GM21723 (cell line): ENCODE measurements at regions not wholly inside any gene's neighbourhood (a gene's known extent, or its start where the extent isn't known, plus 50 kb on each side); places are given as distances from the start of the nearest gene placed in this dataset.
A peak's percentile ranks its signal among the peaks of the same experiment; 100 is the strongest.

Source experiments
- ATAC-seq: cut with Tn5 transposase; IDR thresholded peaks from one replicate; pipeline ENCODE4 v1.9.1; 2021; ENCODE audit warnings: mild to moderate bottlenecking, moderate library complexity; ENCODE audit not compliant: unreplicated experiment

- no peak for ATAC-seq
Measured at GRCh38 chr22:19620742-19621371, 93.4 kb upstream of the SEPTIN5 start.

DNA sequence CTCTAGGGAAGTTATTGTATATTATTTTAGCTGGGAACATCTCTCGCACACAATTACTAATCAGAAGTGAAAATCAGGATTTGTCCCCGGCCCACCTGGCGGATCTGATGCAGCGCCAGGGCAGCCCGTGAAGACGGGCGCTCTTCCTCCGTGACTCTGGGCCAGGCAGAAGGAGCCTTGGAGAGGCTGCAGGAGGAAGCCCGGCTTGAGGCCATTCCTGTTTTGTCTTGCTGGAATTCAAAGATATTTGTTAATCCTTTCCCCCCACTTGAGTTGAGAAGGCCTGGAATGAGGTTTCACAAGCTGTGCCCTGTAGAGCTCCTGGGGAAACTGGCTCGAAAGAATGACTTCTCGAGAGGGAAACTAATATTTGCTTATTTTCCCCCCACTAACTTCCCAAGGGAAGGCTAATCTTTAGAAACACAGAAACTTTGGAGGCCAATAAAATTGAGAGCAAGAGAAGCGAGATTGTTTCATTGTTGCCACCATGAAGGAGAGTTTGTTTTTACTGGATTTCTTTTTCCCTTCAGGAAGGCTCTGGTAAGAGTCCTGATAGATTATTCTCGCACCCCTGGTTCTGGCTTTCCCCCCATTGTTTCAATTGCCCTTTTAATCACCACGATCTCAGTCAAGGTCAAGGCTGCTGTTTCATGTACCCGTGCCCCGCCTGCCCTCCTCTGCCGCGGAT is 92.8 kb upstream of the SEPTIN5 start:
- no peak for ATAC-seq

- ATAC-seq = peak; percentile 55
Measured at GRCh38 chr22:19622061-19622441, 92.3 kb upstream of the SEPTIN5 start.

- no peak for ATAC-seq
Measured at GRCh38 chr22:19625331-19626041, 88.8 kb upstream of the SEPTIN5 start.

DNA sequence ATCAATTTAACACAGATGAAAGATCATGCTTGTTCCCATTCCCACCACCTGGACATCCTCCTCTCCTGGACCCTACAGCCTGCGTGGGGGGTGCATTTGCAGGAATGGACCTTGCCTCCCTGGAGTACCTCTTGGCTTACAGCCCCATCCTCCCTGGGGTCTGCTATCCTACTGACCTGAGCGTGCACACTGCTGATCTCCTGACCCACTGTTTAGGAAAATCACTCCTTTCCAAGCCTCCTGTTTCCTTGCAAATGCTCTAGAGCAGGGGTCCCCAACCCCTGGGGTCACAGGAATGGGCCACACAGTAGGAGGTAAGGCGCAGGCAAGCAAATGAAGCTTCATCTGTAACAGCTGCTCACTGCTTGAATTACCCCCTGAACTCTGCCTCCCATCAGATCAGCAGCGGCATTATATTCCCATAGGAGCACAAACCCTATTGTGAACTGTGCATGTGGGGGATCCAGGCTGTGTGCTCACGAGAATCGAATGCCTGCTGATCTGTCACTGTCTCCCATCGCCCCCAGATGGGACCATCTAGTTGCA is 88.2 kb upstream of the SEPTIN5 start:
- ATAC-seq = no peak

DNA sequence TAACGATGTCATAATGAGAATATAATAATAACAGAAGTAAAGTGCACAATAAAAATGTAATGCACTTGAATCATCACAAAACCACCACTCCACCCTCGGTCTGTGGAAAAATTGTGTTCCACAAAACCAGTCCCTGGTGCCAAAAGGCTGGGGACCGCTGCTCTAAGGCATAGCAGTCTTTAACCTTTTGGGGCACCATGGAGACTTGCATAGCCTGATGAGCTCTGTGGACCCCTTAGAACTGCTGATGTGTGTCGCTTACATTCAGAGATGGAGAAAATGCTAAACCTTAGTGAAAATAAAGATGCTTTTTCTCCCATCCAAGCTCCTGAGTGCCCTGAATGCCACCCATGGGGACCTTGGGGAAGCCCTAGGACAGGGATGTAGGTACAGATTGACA is 87.6 kb upstream of the SEPTIN5 start:
- ATAC-seq = no peak

DNA sequence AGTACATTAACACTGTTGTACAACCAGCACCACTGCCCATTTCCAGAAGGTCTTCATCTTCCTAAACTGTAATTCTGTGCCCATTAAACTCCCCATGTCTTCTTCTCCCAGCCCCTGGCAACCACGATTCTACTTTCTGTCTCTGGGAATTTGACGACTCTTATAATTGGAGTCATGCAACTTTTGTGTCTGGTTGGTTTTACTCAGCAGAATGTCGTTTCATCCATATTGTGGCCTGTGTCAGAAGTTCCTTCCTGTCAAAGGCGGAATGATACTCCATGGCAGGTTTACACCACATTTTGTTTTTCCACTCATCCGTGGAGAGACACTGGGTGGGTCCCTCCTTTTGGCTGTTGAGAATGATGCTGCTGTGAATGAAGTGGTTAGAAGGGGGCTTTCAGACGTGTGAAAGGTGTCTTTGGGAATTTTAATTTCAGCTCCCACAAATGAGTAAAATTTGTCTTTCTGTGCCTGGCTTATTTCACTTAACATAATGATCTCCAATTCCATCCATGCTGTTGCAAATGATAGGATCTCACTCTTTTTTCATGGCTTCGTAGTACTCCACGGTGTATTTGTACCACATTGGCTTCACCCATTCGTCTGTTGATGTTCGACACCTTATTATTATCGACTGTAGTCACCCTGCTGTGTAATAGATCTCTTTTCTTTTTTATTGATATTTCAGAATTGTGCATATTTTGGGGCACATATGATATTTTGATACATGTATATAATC is 86.1 kb upstream of the SEPTIN5 start:
- ATAC-seq = no peak

- no peak for ATAC-seq
Measured at GRCh38 chr22:19629331-19629719, 85.0 kb upstream of the SEPTIN5 start.

GRCh38 chr22:19629720-19630419 is 84.4 kb upstream of the SEPTIN5 start:
- no peak for ATAC-seq

- ATAC-seq = no peak
Measured at GRCh38 chr22:19630614-19631013, 83.7 kb upstream of the SEPTIN5 start.

DNA sequence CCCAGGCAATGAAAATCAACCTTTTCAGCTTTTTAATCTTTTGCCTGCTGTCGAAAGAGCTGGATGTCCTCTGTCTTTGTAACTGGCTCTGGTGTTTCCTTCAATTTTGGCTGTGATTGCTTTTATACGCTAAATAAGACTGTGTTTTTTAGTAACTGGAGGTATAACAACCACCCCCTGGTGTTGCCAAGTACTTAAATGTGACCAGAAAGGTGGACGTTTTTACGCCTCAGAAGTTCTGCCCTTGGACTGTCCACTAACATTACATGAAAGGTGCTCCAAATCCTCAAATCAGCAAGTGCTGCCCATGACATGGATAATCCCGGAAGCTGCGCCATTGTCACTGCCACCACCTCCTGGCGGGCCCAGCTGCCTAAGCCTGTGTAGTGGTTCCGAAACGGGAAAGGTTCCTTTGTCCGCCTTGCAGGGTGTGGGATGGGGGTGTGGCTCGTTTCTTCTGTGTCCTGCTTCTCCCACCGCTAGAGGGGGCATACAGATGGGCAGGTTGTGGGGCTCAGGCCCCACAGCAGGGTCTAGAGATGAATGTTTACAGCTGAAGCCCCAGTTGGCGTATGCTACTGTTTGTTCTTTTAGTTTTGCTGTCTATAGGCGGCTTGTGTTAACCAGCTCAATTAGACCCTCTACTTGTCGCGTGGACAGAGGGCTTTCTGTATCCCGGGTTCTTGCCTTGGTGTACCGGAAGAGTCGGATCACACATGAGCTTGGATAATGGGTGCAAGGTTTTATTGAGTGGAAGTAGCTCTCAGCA is 82.2 kb upstream of the SEPTIN5 start:
- no peak for ATAC-seq

GRCh38 chr22:19632668-19633148 is 81.6 kb upstream of the SEPTIN5 start:
- ATAC-seq = no peak

GRCh38 chr22:19634226-19634975 is 79.9 kb upstream of the SEPTIN5 start:
- ATAC-seq = no peak

GRCh38 chr22:19635644-19636043 is 78.7 kb upstream of the SEPTIN5 start:
- ATAC-seq = no peak

- no peak for ATAC-seq
Measured at GRCh38 chr22:19636696-19637407, 77.5 kb upstream of the SEPTIN5 start.

GRCh38 chr22:19637408-19638281 is 76.7 kb upstream of the SEPTIN5 start:
- ATAC-seq = no peak

DNA sequence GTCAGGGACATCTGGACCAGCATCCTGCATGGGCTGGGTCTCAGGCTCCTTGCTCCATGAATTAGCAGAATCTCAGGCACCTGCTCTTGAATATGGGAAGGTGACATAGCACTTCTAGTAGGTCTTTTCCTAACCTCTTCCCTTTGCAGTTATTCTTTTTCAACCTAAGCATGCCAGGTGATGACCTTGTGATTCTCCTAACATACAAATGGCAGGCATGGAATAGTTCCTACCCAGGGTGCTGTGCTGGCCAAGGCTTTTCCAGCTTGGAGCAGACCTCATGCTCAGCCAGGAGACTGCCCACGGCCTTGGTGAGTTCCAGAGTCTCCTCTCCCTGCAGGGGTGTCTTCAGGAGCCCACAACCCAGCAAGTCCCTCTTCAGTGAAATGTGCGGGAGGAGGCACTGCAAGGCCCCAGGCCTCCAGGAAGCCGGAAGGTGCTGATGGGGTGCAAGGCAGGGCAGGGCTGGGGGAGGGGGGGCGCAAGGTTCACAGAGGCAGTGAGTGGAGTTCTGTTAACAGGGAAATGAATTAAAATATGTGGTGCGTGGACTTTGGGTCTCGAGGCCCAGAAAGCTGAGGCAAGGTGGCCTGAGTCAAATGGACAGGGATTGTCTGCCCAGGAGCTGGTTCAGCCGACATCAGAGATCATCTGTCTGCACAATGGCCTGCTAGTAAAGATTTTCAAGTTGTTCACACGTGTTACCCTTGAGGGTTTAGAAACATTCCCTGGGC is 75.9 kb upstream of the SEPTIN5 start:
- ATAC-seq = no peak
